ENCODE measurements at regions not wholly inside any gene's neighbourhood (a gene's known extent, or its start where the extent isn't known, plus 50 kb on each side); places are given as distances from the start of the nearest gene placed in this dataset.
"Not testable (repeated sequence)": the region's sequence is repeated elsewhere in the genome, so short reads cannot be mapped to it uniquely, and the experiment has no call there.

DNA sequence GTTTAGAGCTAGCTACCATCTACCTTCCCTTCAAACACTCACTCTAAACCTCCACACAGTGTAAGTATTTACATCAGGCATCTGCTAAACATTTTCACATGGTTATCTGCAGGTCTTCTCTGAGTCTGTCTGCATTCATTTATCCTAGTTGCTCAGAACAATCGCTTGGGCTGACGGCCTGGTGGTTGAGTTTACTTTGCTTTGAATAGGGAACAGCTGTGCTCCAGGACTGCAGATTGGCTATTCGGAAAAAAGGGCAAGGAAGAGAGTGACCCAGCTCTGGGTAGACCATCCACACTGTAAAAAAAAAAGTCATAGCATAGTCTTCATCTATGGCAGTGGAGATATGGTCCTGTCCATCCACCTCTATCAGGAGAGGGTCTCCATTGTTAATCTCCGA is 115.3 kb upstream of the ESR1 start:
- TF ChIP-seq POLR2AphosphoS5 (IDR thresholded peaks at IDR 0.05) (no peak), POLR2A (IDR thresholded peaks at IDR 0.05) (no peak)
- TF ChIP-seq, protein P1, sequence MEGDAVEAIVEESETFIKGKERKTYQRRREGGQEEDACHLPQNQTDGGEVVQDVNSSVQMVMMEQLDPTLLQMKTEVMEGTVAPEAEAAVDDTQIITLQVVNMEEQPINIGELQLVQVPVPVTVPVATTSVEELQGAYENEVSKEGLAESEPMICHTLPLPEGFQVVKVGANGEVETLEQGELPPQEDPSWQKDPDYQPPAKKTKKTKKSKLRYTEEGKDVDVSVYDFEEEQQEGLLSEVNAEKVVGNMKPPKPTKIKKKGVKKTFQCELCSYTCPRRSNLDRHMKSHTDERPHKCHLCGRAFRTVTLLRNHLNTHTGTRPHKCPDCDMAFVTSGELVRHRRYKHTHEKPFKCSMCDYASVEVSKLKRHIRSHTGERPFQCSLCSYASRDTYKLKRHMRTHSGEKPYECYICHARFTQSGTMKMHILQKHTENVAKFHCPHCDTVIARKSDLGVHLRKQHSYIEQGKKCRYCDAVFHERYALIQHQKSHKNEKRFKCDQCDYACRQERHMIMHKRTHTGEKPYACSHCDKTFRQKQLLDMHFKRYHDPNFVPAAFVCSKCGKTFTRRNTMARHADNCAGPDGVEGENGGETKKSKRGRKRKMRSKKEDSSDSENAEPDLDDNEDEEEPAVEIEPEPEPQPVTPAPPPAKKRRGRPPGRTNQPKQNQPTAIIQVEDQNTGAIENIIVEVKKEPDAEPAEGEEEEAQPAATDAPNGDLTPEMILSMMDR (IDR thresholded peaks at IDR 0.05): no peak
- H3K9me3 ChIP-seq: no peaks in the 10 kb centered on the region
- peak overlapping the region in 1 of 2 donors; percentile 45 for H3K27ac ChIP-seq
- DNase-seq (ENCODE audit: low spot score in 2 of 2): no peak
- H3K27me3 ChIP-seq: no peaks in the 10 kb centered on the region
- no peaks in the 10 kb centered on the region for H3K36me3 ChIP-seq
- no peak overlapping the region for H3K4me3 ChIP-seq
- intact Hi-C loops (cut with DNase I; ENCODE audit: low total_unique reads): no loop called here
- no peaks in the 10 kb centered on the region for H3K4me1 ChIP-seq

DNA sequence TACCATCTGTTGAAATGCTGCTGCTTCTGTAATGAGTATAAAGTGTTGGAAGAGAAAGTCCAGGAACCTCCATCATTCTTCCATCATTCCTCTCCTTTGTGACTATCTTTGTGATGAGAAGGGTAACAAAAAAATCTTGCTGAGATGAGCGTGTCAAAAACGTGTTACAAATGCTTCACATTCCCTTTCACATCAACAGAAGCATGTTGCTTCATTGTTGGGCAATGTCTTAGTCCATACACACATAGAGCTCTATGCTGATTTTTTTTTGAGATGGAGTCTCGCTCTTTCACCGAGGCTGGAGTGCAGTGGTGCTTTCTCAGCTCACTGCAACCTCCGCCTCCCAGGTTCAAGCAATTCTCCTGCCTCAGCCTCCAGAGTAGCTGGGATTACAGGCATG is 114.1 kb upstream of the ESR1 start:
- H3K4me3 ChIP-seq: no peak overlapping the region
- no peaks in the 10 kb centered on the region for H3K9me3 ChIP-seq
- intact Hi-C loops (cut with DNase I; ENCODE audit: low total_unique reads): no loop called here
- no peaks in the 10 kb centered on the region for H3K36me3 ChIP-seq
- H3K27me3 ChIP-seq: no peaks in the 10 kb centered on the region
- TF ChIP-seq POLR2A (IDR thresholded peaks at IDR 0.05): no peak
- TF ChIP-seq POLR2AphosphoS5 (IDR thresholded peaks at IDR 0.05): no peak
- TF ChIP-seq, protein P1 (IDR thresholded peaks at IDR 0.05): no peak
- DNase-seq (ENCODE audit: low spot score in 2 of 2): no peak
- no peak overlapping the region for H3K27ac ChIP-seq
- no peaks in the 10 kb centered on the region for H3K4me1 ChIP-seq

DNA sequence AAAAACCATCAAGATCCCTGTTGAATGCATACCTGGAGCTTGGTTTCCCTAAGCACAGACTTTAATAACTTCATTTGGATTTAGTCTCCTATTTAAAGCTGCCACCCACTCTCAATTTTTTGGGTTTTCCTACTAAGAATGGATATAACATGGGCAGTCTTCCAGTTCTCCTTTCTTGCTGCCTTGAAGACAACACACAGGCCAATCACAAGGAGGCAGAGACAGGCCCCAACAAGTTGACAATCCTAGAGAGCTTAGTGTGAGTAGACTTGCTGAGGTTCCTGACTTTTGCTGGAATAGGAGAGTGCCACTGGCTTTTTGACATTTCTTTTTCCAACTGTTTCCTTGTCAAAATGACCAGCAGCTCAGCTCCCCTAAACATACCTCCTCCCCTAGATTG is 112.3 kb upstream of the ESR1 start:
- TF ChIP-seq POLR2A (IDR thresholded peaks at IDR 0.05): no peak
- TF ChIP-seq, protein P1 (IDR thresholded peaks at IDR 0.05): no peak
- TF ChIP-seq POLR2AphosphoS5 (IDR thresholded peaks at IDR 0.05): no peak
- Histone ChIP-seq H3K27ac (no peak overlapping the region), H3K9me3 (no peaks in the 10 kb centered on the region), H3K4me3 (no peak overlapping the region), H3K4me1 (no peaks in the 10 kb centered on the region), H3K27me3 (no peaks in the 10 kb centered on the region), H3K36me3 (no peaks in the 10 kb centered on the region)
- DNase-seq (ENCODE audit: low spot score in 2 of 2): peak in 1 of 2 donors; percentile 39
- intact Hi-C loops (cut with DNase I; ENCODE audit: low total_unique reads): no loop called here

DNA sequence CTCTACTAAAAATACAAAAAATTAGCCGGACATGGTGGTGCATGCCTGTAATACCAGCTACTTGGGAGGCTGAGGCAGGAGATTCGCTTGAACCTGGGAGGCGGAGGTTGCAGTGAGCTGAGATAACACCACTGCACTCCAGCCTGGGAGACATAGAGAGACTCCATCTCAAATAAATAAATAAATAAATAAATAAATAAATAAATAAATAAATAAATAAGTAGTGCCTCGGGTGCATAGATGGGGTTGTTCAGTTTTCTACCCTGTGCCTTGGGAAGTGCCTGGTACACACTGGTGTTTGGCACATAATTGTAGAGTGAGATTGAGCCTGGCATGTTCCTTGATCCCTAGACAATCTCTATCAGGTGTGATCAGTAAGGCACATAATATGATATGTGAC is 111.2 kb upstream of the ESR1 start:
- H3K4me1 ChIP-seq; H3K27ac ChIP-seq; H3K36me3 ChIP-seq; DNase-seq (ENCODE audit: low spot score in 2 of 2); H3K27me3 ChIP-seq; H3K9me3 ChIP-seq; intact Hi-C loops (cut with DNase I; ENCODE audit: low total_unique reads); H3K4me3 ChIP-seq: not testable (repeated sequence)

DNA sequence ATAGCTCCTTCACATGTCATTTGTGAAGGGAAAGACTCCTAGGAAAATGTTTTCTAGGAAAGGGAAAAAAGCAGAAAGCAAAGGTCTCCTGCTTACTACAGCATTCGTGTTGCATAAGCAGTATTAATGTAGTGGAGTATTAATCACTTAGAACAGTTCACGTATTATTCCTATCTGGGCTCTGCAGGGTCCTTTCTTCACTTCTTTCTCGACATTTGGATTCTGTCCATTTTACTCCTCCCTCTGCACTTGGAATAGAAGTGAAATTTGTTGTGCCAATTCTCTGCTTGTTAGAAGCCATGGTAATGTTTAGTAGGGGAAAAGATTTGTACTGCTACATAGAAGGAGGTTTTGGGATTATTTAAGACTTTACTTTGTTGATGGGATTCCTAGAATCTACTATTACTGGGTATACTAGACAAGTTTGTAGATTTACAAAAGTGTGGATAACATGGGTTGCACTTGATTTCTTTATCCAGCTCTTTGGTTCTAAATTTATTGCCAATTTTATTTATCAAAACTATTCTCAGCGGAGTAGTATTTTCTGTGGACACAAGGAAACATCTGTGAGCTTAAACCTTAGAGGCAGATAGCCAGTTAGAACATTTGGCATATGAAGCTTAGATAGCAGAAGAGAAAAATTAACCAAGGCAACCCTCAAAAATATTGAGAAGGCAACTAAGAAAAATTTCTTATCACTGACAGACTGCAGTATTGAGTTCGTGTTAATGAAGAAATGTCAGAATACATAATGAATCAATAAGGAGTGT is 108.4 kb upstream of the ESR1 start:
- no peaks in the 10 kb centered on the region for H3K27me3 ChIP-seq
- H3K36me3 ChIP-seq: no peaks in the 10 kb centered on the region
- H3K27ac ChIP-seq: no peak overlapping the region
- intact Hi-C loops (cut with DNase I; ENCODE audit: low total_unique reads): no loop called here
- TF ChIP-seq POLR2AphosphoS5 (IDR thresholded peaks at IDR 0.05) (no peak), POLR2A (IDR thresholded peaks at IDR 0.05) (no peak)
- TF ChIP-seq, protein P1 (IDR thresholded peaks at IDR 0.05): no peak
- H3K4me3 ChIP-seq: no peak overlapping the region
- no peaks in the 10 kb centered on the region for H3K4me1 ChIP-seq
- DNase-seq (ENCODE audit: low spot score in 2 of 2): no peak
- H3K9me3 ChIP-seq: no peaks in the 10 kb centered on the region
